Activated T-cell treated with anti-CD3 and anti-CD28 coated beads, Interleukin-2, amount 50 U/mL, for 72 hours (primary cell): ENCODE measurements at regions not wholly inside any gene's neighbourhood (a gene's known extent, or its start where the extent isn't known, plus 50 kb on each side); places are given as distances from the start of the nearest gene placed in this dataset.

Experiments
- ATAC-seq, 2 donors: fragments of 150-1000 bp; cut with Tn5 transposase; replicated peaks in 1 of 2; 2 replicates each; pipeline ENCODE4 v1.10.0; 2021; ENCODE audit warnings: moderate library complexity in 2 of 2, mild to moderate bottlenecking in 1 of 2
- DNase-seq, 2 donors: peaks; one replicate each; pipeline ENCODE4 v3.0.0; 2021 to 2022; ENCODE audit warnings: mixed read lengths in 1 of 2
- H3K27ac Mint-ChIP-seq: one replicate; pipeline ENCODE4 v1.8.0; 2022; ENCODE audit warnings: mild to moderate bottlenecking, moderate library complexity, mixed read lengths
- H3K27me3 Mint-ChIP-seq: one replicate; pipeline ENCODE4 v1.8.0; 2022; ENCODE audit warnings: low read depth, mixed read lengths
- H3K36me3 Mint-ChIP-seq, 2 donors: one replicate each; pipeline ENCODE4 v1.8.0; 2022; ENCODE audit warnings: mixed read lengths in 2 of 2, mild to moderate bottlenecking in 1 of 2; ENCODE audit not compliant: insufficient read depth in 2 of 2
- H3K4me1 Mint-ChIP-seq: one replicate; pipeline ENCODE4 v1.8.0; 2022; ENCODE audit warnings: low read depth, mixed read lengths
- H3K4me3 Mint-ChIP-seq, 2 donors: one replicate each; pipeline ENCODE4 v1.8.0; 2022; ENCODE audit warnings: mild to moderate bottlenecking in 2 of 2, mixed read lengths in 2 of 2, moderate library complexity in 2 of 2
- H3K9me3 Mint-ChIP-seq, 2 donors: one replicate each; pipeline ENCODE4 v1.8.0; 2022; ENCODE audit warnings: mixed read lengths in 2 of 2

- H3K4me3 Mint-ChIP-seq = no peak overlapping the region
- H3K4me1 Mint-ChIP-seq = no peaks in the 10 kb centered on the region
- H3K27ac Mint-ChIP-seq = no peak overlapping the region
- DNase-seq (no peak), ATAC-seq (no peak)
- peaks cover 6% of the 10 kb centered on the region for H3K27me3 Mint-ChIP-seq
- H3K9me3 Mint-ChIP-seq = peaks cover 0 to 3% of the 10 kb centered on the region in 2 donors
- no peaks in the 10 kb centered on the region for H3K36me3 Mint-ChIP-seq
Observed at GRCh38 chr2:16268301-16269000, 328.1 kb downstream of the MYCN start.

DNA sequence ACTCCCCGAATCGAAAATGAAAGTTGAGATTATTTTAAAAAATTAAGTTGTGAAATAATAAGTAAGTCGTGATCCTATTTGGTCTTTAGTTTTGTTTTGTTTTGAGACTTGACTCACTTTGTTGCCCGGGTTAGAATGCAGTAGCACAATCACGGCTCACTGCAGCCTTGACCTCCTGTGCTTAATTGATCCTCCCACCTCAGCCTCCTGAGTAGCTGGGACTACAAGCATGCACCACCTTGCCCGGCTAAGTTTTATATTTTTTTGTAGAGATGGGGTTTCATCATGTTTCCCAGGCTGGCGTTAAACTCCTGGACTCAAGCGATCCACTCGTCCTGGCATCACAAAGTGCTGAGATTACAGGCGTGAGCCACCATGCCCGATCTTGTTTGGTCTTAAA is 326.2 kb downstream of the MYCN start:
- DNase-seq = no peak
- H3K36me3 Mint-ChIP-seq = no peaks in the 10 kb centered on the region
- H3K4me3 Mint-ChIP-seq = no peak overlapping the region
- peaks cover 0 to 1% of the 10 kb centered on the region in 2 donors for H3K9me3 Mint-ChIP-seq
- no peak overlapping the region for H3K27ac Mint-ChIP-seq
- ATAC-seq = no peak
- no peaks in the 10 kb centered on the region for H3K4me1 Mint-ChIP-seq
- H3K27me3 Mint-ChIP-seq = peaks cover 6% of the 10 kb centered on the region

- Mint-ChIP-seq H3K27me3 (peaks cover 6% of the 10 kb centered on the region), H3K4me1 (no peaks in the 10 kb centered on the region), H3K4me3 (no peak overlapping the region), H3K36me3 (no peaks in the 10 kb centered on the region), H3K9me3 (peaks cover 0 to 1% of the 10 kb centered on the region in 2 donors), H3K27ac (no peak overlapping the region)
- ATAC-seq (no peak), DNase-seq (no peak)
Observed at GRCh38 chr2:16264931-16265540, 324.7 kb downstream of the MYCN start.

DNA sequence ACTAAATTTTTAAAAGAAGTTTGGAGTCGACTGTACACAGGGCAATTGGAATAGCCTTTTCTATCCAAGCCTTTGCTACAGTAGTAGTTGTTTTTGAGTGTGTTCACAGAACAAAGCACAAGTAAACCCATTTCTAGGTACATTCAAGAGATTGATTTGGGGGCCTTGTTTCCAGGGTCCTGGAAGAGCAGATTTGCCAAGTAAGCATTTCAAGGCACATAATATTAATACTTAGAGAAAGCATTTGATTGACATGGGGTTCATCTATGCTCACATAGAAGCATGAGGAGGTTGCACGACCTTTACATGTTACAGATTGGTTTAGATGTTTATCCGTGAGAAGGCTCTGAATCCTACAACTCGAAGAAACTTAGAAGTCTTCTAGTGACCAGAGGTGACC is 324.1 kb downstream of the MYCN start:
- no peak overlapping the region for H3K27ac Mint-ChIP-seq
- no peak overlapping the region for H3K4me3 Mint-ChIP-seq
- no peak for ATAC-seq
- DNase-seq = no peak
- peaks cover 6% of the 10 kb centered on the region for H3K27me3 Mint-ChIP-seq
- H3K4me1 Mint-ChIP-seq = no peaks in the 10 kb centered on the region
- no peaks in the 10 kb centered on the region for H3K36me3 Mint-ChIP-seq
- peaks cover 0 to 1% of the 10 kb centered on the region in 2 donors for H3K9me3 Mint-ChIP-seq

- ATAC-seq = no peak
- no peak overlapping the region for H3K27ac Mint-ChIP-seq
Observed at GRCh38 chr2:16263241-16263890, 323.0 kb downstream of the MYCN start.

DNA sequence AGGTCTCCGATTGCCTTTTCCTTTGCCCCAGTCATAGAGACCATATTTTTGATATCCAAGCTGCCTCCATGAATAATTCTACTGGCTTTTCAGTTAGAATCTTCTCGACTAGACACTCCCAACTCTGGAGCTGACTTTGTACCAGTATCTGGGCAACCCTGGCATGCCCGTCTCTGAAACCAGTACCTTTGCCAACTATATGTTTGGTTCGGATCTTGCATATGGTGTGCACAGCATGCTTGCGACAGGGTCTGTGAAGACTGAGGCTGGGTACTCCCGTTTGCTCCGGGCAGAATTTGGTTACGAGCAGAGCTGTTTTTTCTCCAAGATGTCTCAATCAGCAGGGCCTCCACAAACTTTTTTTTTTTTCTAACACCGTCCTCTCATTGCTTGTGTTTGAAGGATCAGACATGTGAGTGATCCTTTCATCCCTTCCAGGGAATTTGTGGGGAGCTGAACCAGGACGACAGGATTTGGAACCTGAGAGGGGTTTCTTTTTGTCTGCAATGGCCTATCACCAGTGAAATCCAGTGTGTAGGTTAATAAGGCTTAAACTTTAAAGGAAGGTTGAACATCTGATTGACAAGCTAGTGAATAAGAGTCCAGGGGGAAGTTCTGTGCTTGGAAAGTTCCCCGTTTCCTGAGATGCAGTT is 322.3 kb downstream of the MYCN start:
- Mint-ChIP-seq H3K4me1 (peaks cover 4% of the 10 kb centered on the region), H3K27me3 (peaks cover 11% of the 10 kb centered on the region), H3K4me3 (no peak overlapping the region), H3K36me3 (no peaks in the 10 kb centered on the region), H3K9me3 (peaks cover 0 to 1% of the 10 kb centered on the region in 2 donors), H3K27ac (no peak overlapping the region)
- ATAC-seq = no peak
- DNase-seq = no peak

More at GRCh38 chr2:16263241-16263890, 323.0 kb downstream of the MYCN start:
- Mint-ChIP-seq H3K4me3 (no peak overlapping the region), H3K4me1 (no peaks in the 10 kb centered on the region), H3K27me3 (peaks cover 5% of the 10 kb centered on the region), H3K36me3 (no peaks in the 10 kb centered on the region), H3K9me3 (peaks cover 0 to 1% of the 10 kb centered on the region in 2 donors)
- no peak for DNase-seq

DNA sequence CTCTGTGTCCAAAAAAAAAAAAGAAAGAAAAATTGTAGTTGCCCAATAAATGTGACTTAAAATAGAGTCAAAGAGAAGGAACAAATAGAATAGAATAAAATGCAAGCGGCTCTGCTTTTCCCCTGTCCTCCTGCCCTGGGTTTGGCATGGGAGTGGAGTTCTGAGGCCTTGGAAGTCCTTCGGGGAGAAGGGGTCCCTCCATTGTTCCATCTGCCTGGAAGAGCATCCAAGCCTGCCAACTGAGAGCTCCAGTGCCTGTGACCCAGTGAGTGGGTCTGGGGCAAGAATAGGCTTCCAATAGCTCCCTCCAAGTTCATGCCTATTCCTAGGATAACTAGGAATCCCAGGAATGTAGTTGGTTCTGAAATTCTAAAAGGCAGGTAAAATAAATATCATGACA is 321.4 kb downstream of the MYCN start:
- Mint-ChIP-seq H3K27ac (no peak overlapping the region), H3K9me3 (no peaks in the 10 kb centered on the region), H3K27me3 (peaks cover 15% of the 10 kb centered on the region), H3K36me3 (no peaks in the 10 kb centered on the region), H3K4me1 (peaks cover 13% of the 10 kb centered on the region), H3K4me3 (no peak overlapping the region)
- DNase-seq = no peak
- no peak for ATAC-seq

DNA sequence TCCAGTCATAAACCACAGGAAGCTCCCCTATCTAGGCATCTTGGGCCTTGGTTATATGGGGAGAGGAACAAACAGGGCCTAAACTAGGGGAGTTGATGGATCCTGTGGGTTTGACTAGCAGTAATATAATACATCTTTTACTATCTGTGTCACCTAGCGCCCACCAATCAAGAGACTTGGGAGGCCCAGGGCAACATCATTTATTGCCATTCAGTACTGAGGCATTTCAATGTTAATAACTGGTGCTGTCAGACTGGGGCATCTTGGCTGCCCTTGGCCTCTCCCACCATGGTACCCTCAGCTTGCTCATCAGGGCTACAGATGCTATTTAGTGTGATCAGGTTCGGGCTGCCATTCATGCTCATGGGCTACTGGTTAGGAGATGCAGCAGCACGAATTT is 320.7 kb downstream of the MYCN start:
- H3K4me1 Mint-ChIP-seq = peaks cover 16% of the 10 kb centered on the region
- ATAC-seq (no peak), DNase-seq (no peak)
- H3K27me3 Mint-ChIP-seq = peaks cover 21% of the 10 kb centered on the region
- H3K4me3 Mint-ChIP-seq = no peak overlapping the region
- H3K9me3 Mint-ChIP-seq = no peaks in the 10 kb centered on the region
- H3K27ac Mint-ChIP-seq = no peak overlapping the region
- no peaks in the 10 kb centered on the region for H3K36me3 Mint-ChIP-seq

- ATAC-seq (no peak), DNase-seq (no peak)
- H3K27me3 Mint-ChIP-seq = peaks cover 21% of the 10 kb centered on the region
- no peaks in the 10 kb centered on the region for H3K9me3 Mint-ChIP-seq
- no peak overlapping the region for H3K4me3 Mint-ChIP-seq
- H3K4me1 Mint-ChIP-seq = peaks cover 16% of the 10 kb centered on the region
- H3K36me3 Mint-ChIP-seq = no peaks in the 10 kb centered on the region
- H3K27ac Mint-ChIP-seq = no peak overlapping the region
Observed at GRCh38 chr2:16260041-16260830, 319.9 kb downstream of the MYCN start.

- H3K27ac Mint-ChIP-seq = no peak overlapping the region
- no peaks in the 10 kb centered on the region for H3K36me3 Mint-ChIP-seq
- peaks cover 16% of the 10 kb centered on the region for H3K4me1 Mint-ChIP-seq
- peaks cover 21% of the 10 kb centered on the region for H3K27me3 Mint-ChIP-seq
- DNase-seq (no peak), ATAC-seq (no peak)
- H3K9me3 Mint-ChIP-seq = no peaks in the 10 kb centered on the region
- no peak overlapping the region for H3K4me3 Mint-ChIP-seq
Observed at GRCh38 chr2:16259010-16259409, 318.7 kb downstream of the MYCN start.

DNA sequence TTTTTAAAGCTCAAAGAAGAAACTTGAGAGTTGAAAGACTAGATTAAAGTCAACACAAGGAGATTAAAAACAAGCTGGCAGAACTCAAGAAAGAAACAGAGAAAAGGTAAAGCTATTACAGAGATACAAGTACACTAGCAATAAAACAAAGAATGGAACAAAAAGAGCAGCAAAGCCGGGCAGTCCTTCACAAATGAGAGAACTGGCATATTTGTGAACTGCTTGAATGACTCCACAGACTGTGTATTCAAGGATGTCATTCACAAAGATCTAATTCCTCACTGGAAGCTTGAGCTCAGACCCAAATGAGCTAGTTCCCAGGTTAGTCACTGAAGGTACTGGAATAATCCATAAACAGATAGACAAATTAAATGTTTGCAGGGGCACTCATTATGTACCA is 318.0 kb downstream of the MYCN start:
- ATAC-seq (no peak), DNase-seq (no peak)
- Mint-ChIP-seq H3K9me3 (no peaks in the 10 kb centered on the region), H3K36me3 (no peaks in the 10 kb centered on the region), H3K27me3 (peaks cover 25% of the 10 kb centered on the region), H3K27ac (no peak overlapping the region), H3K4me3 (no peak overlapping the region), H3K4me1 (peaks cover 16% of the 10 kb centered on the region)

DNA sequence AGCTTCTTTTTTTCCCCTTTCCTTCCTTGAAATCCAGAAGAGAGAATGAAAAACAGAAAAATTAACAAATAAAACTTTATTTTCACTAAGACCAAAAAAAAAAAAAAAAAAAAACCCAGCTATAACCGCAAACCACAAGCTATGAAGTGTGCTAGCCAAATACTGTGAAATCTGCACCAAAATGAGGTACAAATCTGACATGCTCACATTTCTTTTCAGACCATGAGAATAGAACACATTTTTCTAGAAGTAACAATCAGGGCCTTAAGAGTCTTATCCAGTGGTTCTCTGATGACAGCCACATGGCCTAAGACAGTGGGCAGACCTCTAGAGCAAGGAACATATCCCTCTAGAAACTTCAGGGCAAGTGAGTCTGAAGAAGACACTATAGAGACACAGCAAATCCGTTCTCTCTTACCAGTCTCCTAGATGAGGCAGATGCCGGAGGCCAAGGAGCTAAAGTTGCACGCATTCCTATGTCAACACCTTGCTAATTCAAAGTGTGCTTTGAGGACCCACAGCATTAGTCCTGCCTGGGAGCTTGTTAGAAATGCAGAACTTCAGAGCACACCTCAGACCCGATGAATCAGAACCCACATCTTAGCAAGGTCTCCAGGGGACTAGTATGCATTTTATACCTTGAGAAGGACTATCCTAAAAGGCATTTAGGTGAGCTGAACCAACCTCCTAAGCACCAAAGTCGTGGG is 317.1 kb downstream of the MYCN start:
- H3K27ac Mint-ChIP-seq = no peak overlapping the region
- no peak overlapping the region for H3K4me3 Mint-ChIP-seq
- DNase-seq (no peak), ATAC-seq (peak in 1 of 2 donors; percentile 25)
- H3K4me1 Mint-ChIP-seq = peaks cover 16% of the 10 kb centered on the region
- peaks cover 29% of the 10 kb centered on the region for H3K27me3 Mint-ChIP-seq
- no peaks in the 10 kb centered on the region for H3K9me3 Mint-ChIP-seq
- H3K36me3 Mint-ChIP-seq = no peaks in the 10 kb centered on the region
